AG04449 (cell line): ENCODE measurements at regions not wholly inside any gene's neighbourhood (a gene's known extent, or its start where the extent isn't known, plus 50 kb on each side); places are given as distances from the start of the nearest gene placed in this dataset.

ENCODE experiments used
- CTCF ChIA-PET: fragments of 350-600 bp; formaldehyde crosslinking; extraction: SDS; loops from one replicate; lab custom pipeline; 2021; ENCODE audit warnings: antibody characterized with exemption; lab: Yijun Ruan, JAX
- POLR2A ChIA-PET: fragments of 400-600, 350-600 bp; formaldehyde crosslinking; extraction: SDS; loops from one replicate; lab custom pipeline; 2020; ENCODE audit warnings: antibody characterized with exemption, inconsistent platforms; lab: Yijun Ruan, JAX
- DNase-seq: peaks from one replicate; pipeline ENCODE4 v3.0.0-alpha.2; 2010; ENCODE audit warnings: low read depth, low spot score
- H3K4me3 ChIP-seq: 2 replicates; pipeline ENCODE4 v1.5.1; 2011; ENCODE audit warnings: low read depth, mild to moderate bottlenecking, control low read depth, low read length
- CTCF ChIP-seq: IDR thresholded peaks from one replicate; pipeline ENCODE4 v1.5.1; 2011; ENCODE audit warnings: mild to moderate bottlenecking, moderate library complexity, low read length, control low read depth, inconsistent platforms; ENCODE audit not compliant: insufficient read depth; ENCODE audit errors: missing control alignments

- CTCF ChIA-PET, result no interaction called here
- H3K4me3 ChIP-seq, result no peak overlapping the region
- TF ChIP-seq CTCF, result no peak
- POLR2A ChIA-PET, result no interaction called here
- no peak for DNase-seq
Measured at GRCh38 chr13:72400856-72401255, 326.6 kb downstream of the MZT1 start.

DNA sequence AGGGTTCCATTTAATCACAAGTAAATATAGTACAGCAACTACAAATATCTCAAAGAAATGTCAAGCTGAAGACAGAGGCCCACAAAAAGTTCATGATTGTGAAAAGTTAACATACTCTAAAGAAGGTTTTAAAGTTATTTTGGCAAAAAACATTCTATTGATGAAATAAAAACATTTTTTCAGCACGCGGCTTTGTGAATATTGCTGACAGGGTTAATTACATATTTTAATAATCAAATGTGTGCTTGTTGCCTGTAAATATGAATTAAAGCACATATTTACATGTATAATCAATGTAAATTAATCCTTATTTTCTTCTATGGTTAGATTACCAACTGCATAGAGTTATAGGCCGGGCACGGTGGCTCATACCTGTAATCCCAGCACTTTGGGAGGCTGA is 328.1 kb downstream of the MZT1 start:
- DNase-seq, result no peak
- ChIA-PET POLR2A (no interaction called here), CTCF (no interaction called here)
- H3K4me3 ChIP-seq, result no peak overlapping the region
- TF ChIP-seq CTCF, result no peak

DNA sequence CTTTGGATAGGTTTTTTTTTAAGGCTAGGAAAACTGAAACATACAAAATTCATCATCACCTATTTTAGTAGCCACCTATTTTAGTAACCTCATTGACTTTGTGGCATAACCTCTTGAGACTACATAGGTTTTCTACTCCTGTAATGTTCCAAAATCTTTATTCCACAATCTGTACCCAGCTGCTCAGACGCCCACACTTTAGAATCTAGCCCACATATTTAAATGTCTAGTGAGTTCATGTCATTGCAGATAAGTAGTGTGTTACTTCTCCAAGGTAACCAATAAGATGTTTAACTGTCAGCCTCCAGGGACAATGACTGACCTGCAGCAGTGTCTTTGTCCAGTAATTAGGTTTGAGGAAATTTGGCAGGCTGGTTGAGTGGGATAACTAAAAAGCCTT is 330.2 kb downstream of the MZT1 start:
- ChIA-PET CTCF (no interaction called here), POLR2A (no interaction called here)
- no peak overlapping the region for H3K4me3 ChIP-seq
- no peak for TF ChIP-seq CTCF
- DNase-seq, result no peak

- no peak overlapping the region for H3K4me3 ChIP-seq
- DNase-seq, result no peak
- TF ChIP-seq CTCF, result no peak
- CTCF ChIA-PET, result no interaction called here
- POLR2A ChIA-PET, result no interaction called here
Measured at GRCh38 chr13:72390909-72391308, 336.5 kb downstream of the MZT1 start.

- no peak overlapping the region for H3K4me3 ChIP-seq
- POLR2A ChIA-PET, result no interaction called here
- no peak for DNase-seq
- TF ChIP-seq CTCF, result no peak
- CTCF ChIA-PET, result no interaction called here
Measured at GRCh38 chr13:72386138-72386684, 341.2 kb downstream of the MZT1 start.

DNA sequence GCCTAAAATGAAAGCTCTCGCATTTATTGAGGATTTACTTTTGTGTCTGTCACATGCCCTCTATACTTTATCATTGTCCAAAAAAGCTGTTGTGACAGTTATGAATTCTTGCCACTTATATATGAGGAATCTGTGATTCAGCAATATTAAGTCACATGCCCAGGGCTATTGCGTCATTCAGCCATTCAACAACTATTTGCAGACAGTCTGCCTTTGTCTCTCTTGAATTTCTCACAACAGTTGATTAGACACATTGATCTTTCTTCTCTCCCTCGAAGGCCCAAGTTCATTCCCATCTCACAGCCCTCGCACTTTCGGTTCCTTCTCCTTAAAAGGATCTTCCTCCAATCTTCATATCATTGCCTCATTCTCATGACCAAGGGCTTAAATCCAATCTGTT is 342.6 kb downstream of the MZT1 start:
- ChIA-PET POLR2A (no interaction called here), CTCF (interaction anchor here (1.6 kb wide), 1 partner anchor 9 kb away, joined by 4 read pairs; no protein-coding TSS in a partner anchor)
- no peak for DNase-seq
- no peak for TF ChIP-seq CTCF
- H3K4me3 ChIP-seq, result no peak overlapping the region
